ENCODE measurements at regions not wholly inside any gene's neighbourhood (a gene's known extent, or its start where the extent isn't known, plus 50 kb on each side); places are given as distances from the start of the nearest gene placed in this dataset.

- no peaks in the 10 kb centered on the region for H3K36me3 ChIP-seq
- no peak overlapping the region for H3K27ac ChIP-seq (replicated peaks)
- intact Hi-C loops (cut with micrococcal nuclease): no loop called here
- no peak for DNase-seq
- H3K9me3 ChIP-seq (replicated peaks): peaks cover 38% of the 10 kb centered on the region
- H3K4me3 ChIP-seq: no peak overlapping the region
- H3K27me3 ChIP-seq (ENCODE audit: low read depth): peaks cover 26% of the 10 kb centered on the region
- no peak for TF ChIP-seq CTCF (IDR thresholded peaks at IDR 0.05; ENCODE audit: borderline replicate concordance)
- no peaks in the 10 kb centered on the region for H3K4me1 ChIP-seq
Measured at GRCh38 chr14:101357559-101358319, 203.6 kb upstream of the DIO3 start.

DNA sequence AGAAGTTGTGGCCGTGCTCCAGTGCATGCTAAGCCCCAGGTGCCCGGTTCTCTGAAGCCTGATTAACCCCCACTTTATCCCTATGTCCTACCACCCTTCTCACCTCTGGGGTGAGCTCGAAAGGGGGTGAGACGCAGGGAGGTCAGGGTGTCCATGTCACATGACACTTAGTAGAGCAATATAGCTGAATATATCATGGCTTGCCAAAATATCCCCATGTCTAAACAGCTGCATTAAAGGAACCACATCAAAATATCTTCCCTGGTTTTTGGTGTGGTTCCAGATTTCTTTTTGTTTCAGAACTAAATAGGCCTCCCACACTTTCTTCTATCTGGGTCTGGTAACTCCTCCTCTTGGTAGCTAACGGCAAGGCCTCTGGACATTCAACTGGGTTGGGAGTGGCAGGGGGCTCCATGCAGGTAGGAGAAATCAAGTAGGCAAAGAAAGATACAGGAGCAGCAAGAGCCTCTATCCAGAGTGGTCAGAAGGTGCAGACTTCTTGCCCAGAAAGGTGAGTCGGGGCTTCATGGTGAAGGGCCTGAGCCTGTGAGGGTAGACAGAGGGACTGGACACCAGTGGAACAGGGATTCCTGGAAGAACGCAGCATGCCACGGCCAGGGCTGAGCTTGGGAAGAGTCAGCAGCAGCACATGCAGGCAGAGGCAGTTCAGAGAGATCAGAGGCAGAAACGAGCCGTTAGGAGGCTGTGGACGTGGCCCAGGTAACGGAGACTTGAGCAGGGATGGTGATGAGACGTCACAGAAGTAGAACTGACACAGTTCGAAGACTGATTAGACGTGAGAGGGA, 202.8 kb upstream of the DIO3 start:
- peaks cover 32% of the 10 kb centered on the region for H3K9me3 ChIP-seq (replicated peaks)
- no peak for TF ChIP-seq CTCF (IDR thresholded peaks at IDR 0.05; ENCODE audit: borderline replicate concordance)
- H3K27ac ChIP-seq (replicated peaks): peak overlapping the region; percentile 81
- no peak for DNase-seq
- intact Hi-C loops (cut with micrococcal nuclease): no loop called here
- peaks cover 33% of the 10 kb centered on the region for H3K27me3 ChIP-seq (ENCODE audit: low read depth)
- no peaks in the 10 kb centered on the region for H3K36me3 ChIP-seq
- no peak overlapping the region for H3K4me3 ChIP-seq
- no peaks in the 10 kb centered on the region for H3K4me1 ChIP-seq

GRCh38 chr14:101359221-101360053, 201.9 kb upstream of the DIO3 start:
- peak; percentile 68 for DNase-seq
- Histone ChIP-seq H3K4me1 (no peaks in the 10 kb centered on the region), H3K4me3 (no peak overlapping the region), H3K9me3 (replicated peaks) (peaks cover 23% of the 10 kb centered on the region), H3K27ac (replicated peaks) (peak overlapping the region; percentile 81), H3K36me3 (no peaks in the 10 kb centered on the region), H3K27me3 (ENCODE audit: low read depth) (peaks cover 41% of the 10 kb centered on the region)
- intact Hi-C loops (cut with micrococcal nuclease): no loop called here
- TF ChIP-seq CTCF (IDR thresholded peaks at IDR 0.05; ENCODE audit: borderline replicate concordance): no peak

DNA sequence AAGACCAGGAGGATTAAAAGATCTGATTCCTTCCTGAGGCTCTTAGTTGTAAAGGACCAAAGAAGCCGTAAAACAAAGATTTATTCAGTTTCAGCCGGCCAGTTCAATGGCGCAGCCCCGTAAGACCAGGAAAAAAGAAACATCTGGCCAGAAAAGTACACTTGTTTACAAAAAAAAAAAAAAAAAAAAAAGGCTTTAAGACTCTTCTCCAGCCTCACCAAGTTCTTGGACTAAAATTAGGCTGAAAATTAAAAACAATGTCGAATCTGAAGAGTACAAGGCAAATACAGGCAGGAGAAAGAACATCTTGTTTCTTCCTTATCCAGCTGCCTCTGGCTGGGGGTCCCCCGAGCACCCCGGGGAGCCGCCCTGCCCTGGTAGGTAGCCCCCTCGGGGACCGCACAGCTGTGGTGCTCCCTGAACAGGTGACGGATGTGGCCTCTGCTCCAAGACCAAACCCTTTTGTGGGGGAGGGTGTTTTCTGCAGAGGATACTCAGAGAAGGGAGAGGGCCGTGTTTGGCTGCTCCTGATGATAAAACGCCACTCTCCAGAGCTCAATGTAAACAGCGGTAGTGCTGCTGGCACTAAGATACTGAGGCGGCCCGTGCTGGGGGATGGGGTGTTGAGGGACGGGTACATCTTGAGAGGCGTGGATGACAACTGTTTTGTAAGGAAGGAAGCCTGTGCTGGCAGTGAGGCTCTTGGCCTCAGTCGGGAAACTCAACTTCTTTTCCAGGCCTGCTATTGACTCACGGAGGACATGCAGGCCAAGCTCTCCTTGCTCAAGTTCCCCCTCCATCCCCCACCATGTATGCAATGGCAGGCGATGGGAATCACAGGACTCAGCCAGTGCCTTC, 201.0 kb upstream of the DIO3 start:
- peak; percentile 67 for DNase-seq
- peaks cover 50% of the 10 kb centered on the region for H3K27me3 ChIP-seq (ENCODE audit: low read depth)
- no peak overlapping the region for H3K4me3 ChIP-seq
- intact Hi-C loops (cut with micrococcal nuclease): no loop called here
- H3K36me3 ChIP-seq: no peaks in the 10 kb centered on the region
- H3K9me3 ChIP-seq (replicated peaks): peaks cover 15% of the 10 kb centered on the region
- TF ChIP-seq CTCF (IDR thresholded peaks at IDR 0.05; ENCODE audit: borderline replicate concordance): no peak
- H3K27ac ChIP-seq (replicated peaks): peak overlapping the region; percentile 81
- no peaks in the 10 kb centered on the region for H3K4me1 ChIP-seq
